HG03439 (cell line): ENCODE measurements at regions not wholly inside any gene's neighbourhood (a gene's known extent, or its start where the extent isn't known, plus 50 kb on each side); places are given as distances from the start of the nearest gene placed in this dataset.

Source experiments
- ATAC-seq: cut with Tn5 transposase; IDR thresholded peaks from one replicate; pipeline ENCODE4 v1.9.1; 2021; ENCODE audit warnings: mild to moderate bottlenecking, moderate library complexity; ENCODE audit not compliant: unreplicated experiment

GRCh38 chr5:125528881-125529280 is 782.4 kb upstream of the ZNF608 start:
- ATAC-seq, result no peak

GRCh38 chr5:125530833-125531615 is 784.6 kb upstream of the ZNF608 start:
- ATAC-seq, result no peak

GRCh38 chr5:125536095-125536494 is 789.7 kb upstream of the ZNF608 start:
- no peak for ATAC-seq

GRCh38 chr5:125536582-125536981 is 790.1 kb upstream of the ZNF608 start:
- ATAC-seq, result no peak

GRCh38 chr5:125537661-125538060 is 791.2 kb upstream of the ZNF608 start:
- no peak for ATAC-seq

GRCh38 chr5:125538469-125538868 is 792.0 kb upstream of the ZNF608 start:
- ATAC-seq, result no peak

- ATAC-seq, result no peak
Observed at GRCh38 chr5:125541085-125541484, 794.6 kb upstream of the ZNF608 start.

- ATAC-seq, result no peak
Observed at GRCh38 chr5:125549322-125549911, 803.0 kb upstream of the ZNF608 start.

- ATAC-seq, result no peak
Observed at GRCh38 chr5:125550274-125550673, 803.8 kb upstream of the ZNF608 start.

- no peak for ATAC-seq
Observed at GRCh38 chr5:125551246-125551645, 804.8 kb upstream of the ZNF608 start.

- ATAC-seq, result no peak
Observed at GRCh38 chr5:125551797-125552196, 805.4 kb upstream of the ZNF608 start.

- no peak for ATAC-seq
Observed at GRCh38 chr5:125552486-125552885, 806.0 kb upstream of the ZNF608 start.

- ATAC-seq, result no peak
Observed at GRCh38 chr5:125554355-125554754, 807.9 kb upstream of the ZNF608 start.

- ATAC-seq, result no peak
Observed at GRCh38 chr5:125555591-125555990, 809.2 kb upstream of the ZNF608 start.

GRCh38 chr5:125558016-125558415 is 811.6 kb upstream of the ZNF608 start:
- ATAC-seq, result no peak

GRCh38 chr5:125558466-125558865 is 812.0 kb upstream of the ZNF608 start:
- ATAC-seq, result no peak

- no peak for ATAC-seq
Observed at GRCh38 chr5:125559296-125559695, 812.9 kb upstream of the ZNF608 start.

- no peak for ATAC-seq
Observed at GRCh38 chr5:125560476-125561225, 814.2 kb upstream of the ZNF608 start.

GRCh38 chr5:125564317-125564975 is 818.0 kb upstream of the ZNF608 start:
- no peak for ATAC-seq

GRCh38 chr5:125574491-125575044 is 828.1 kb upstream of the ZNF608 start:
- ATAC-seq, result no peak
